Ovary (tissue), 7 donors: ENCODE measurements at regions not wholly inside any gene's neighbourhood (a gene's known extent, or its start where the extent isn't known, plus 50 kb on each side); places are given as distances from the start of the nearest gene placed in this dataset.

Source experiments
- DNase-seq, 5 donors: peaks; one replicate each; pipeline ENCODE4 v3.0.0-alpha.2; 2019 to 2020
- H3K27ac ChIP-seq, 2 donors: fragments of 200-600 bp; one replicate each; pipeline versions ENCODE4 v1.5.1 to v1.8.0; 2019 to 2022
- H3K27me3 ChIP-seq: fragments of 200-600 bp; one replicate; pipeline ENCODE4 v1.8.0; 2022
- H3K36me3 ChIP-seq: fragments of 200-600 bp; sonication (generic); one replicate; pipeline ENCODE4 v1.5.1; 2019
- H3K4me1 ChIP-seq: one replicate; pipeline ENCODE4 v1.8.1; 2013; ENCODE audit warnings: mild to moderate bottlenecking, moderate library complexity; ENCODE audit not compliant: insufficient read depth
- H3K4me3 ChIP-seq: fragments of 200-600 bp; sonication (generic); one replicate; pipeline ENCODE4 v1.5.1; 2017
- H3K9me3 ChIP-seq, 2 donors: fragments of 200-600 bp in 1 of 2; sonication (generic) in 1 of 2; one replicate each; pipeline versions ENCODE4 v1.5.1 to v1.8.1; 2013 to 2019; ENCODE audit warnings: mild to moderate bottlenecking in 1 of 2, moderate library complexity in 1 of 2
- EP300 ChIP-seq: sonication (generic); formaldehyde crosslinking; IDR thresholded peaks from one replicate; pipeline ENCODE4 v1.6.1; 2017; ENCODE audit warnings: antibody characterized with exemption
- POLR2A ChIP-seq: fragments of 450-650 bp; IDR thresholded peaks from one replicate; pipeline ENCODE4 v1.6.1; 2017; ENCODE audit warnings: antibody characterized with exemption, mild to moderate bottlenecking, moderate library complexity
- WGBS, 3 donors: extraction: QIAGEN DNeasy Blood & Tissue Kit in 1 of 3; methylation state at CpG; one replicate each; pipeline versions ENCODE4 v1.1.5 to v1.1.7; 2013 to 2017; 5-methylcytosine and 5-hydroxymethylcytosine counted together
- intact Hi-C, 4 donors: fragments of 100-400 bp; cut with DNase I; formaldehyde crosslinking; loops; one replicate each; pipeline versions ENCODE4 v1.11.0 to v1.15.1; 2022 to 2023
- TF ChIP-seq, protein P1 (sequence below), 3 donors: fragments of 450-650 bp in 2 of 3; fragments of 200-600 bp in 1 of 3; IDR thresholded peaks; one replicate each; pipeline versions ENCODE4 v1.5.1 to v1.8.0; 2016 to 2022; ENCODE audit warnings: antibody characterized with exemption in 3 of 3, mild to moderate bottlenecking in 1 of 3
- donor health status: DM: no; HTN: no; CAD: no; lungs with moderate emphysema.
- donor health status: DM: no; HTN: no; CAD: no.
- donor health status: Bipolar disorder and iron deficiency.
- donor health status: DM: no; HTN: no; CAD: no.
- donor health status: DM: yes; HTN: yes; CAD: no.

DNA sequence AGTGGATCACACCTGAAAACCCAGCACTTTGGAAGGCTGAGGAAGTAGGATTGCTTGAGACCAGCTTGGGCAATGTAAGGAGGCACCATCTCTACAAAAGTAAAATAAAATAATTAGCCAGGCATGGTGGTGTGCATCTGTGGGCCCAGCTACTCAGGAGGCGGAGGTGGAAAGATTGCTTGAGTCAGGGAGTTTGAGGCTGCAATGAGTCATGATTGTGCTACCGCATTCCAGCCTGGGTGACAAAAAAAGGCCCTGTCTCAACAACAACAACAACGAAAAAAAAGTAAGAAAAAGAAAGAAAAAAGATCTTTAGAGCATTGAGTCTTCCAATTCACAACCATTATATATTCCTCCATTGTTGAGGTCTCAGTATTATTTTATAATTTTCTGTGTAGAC, 192.4 kb upstream of the DPH6 start:
- H3K4me3 ChIP-seq = no peak overlapping the region
- H3K27me3 ChIP-seq = no peaks in the 10 kb centered on the region
- intact Hi-C loops = no loop called here
- H3K27ac ChIP-seq = no peak overlapping the region
- H3K4me1 ChIP-seq = no peaks in the 10 kb centered on the region
- no peaks in the 10 kb centered on the region for H3K9me3 ChIP-seq
- no peak for DNase-seq
- H3K36me3 ChIP-seq = no peaks in the 10 kb centered on the region
- WGBS, 3 donors = 94 to 95% (median 95%) methylated on average over 3 of the region's 3 CpGs
- TF ChIP-seq EP300 = no peak
- no peak for TF ChIP-seq POLR2A
- TF ChIP-seq, protein P1, sequence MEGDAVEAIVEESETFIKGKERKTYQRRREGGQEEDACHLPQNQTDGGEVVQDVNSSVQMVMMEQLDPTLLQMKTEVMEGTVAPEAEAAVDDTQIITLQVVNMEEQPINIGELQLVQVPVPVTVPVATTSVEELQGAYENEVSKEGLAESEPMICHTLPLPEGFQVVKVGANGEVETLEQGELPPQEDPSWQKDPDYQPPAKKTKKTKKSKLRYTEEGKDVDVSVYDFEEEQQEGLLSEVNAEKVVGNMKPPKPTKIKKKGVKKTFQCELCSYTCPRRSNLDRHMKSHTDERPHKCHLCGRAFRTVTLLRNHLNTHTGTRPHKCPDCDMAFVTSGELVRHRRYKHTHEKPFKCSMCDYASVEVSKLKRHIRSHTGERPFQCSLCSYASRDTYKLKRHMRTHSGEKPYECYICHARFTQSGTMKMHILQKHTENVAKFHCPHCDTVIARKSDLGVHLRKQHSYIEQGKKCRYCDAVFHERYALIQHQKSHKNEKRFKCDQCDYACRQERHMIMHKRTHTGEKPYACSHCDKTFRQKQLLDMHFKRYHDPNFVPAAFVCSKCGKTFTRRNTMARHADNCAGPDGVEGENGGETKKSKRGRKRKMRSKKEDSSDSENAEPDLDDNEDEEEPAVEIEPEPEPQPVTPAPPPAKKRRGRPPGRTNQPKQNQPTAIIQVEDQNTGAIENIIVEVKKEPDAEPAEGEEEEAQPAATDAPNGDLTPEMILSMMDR (IDR thresholded peaks at IDR 0.05) = no peak

DNA sequence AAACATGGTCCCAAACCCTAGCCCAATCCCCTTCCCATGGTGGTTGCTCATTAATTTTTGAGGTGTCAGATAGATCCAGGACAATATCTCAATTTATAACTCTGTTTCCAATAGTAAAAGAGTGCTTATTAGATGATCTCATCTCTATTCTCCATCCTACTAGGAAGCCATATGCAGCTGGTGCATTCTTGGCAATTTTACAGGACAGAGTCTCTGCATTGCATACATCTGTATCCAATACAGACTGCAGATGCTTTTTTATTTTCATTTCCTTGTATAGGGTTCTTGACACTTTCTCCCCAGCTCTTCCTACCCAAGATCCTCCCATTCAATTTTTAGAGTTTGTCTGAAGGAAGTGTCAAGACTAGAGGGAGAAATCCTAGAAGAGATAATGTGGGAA, 194.8 kb upstream of the DPH6 start:
- no peak overlapping the region for H3K27ac ChIP-seq
- H3K4me3 ChIP-seq = no peak overlapping the region
- intact Hi-C loops = no loop called here
- H3K9me3 ChIP-seq = no peaks in the 10 kb centered on the region
- H3K4me1 ChIP-seq = no peaks in the 10 kb centered on the region
- TF ChIP-seq, protein P1 (IDR thresholded peaks at IDR 0.05) = no peak
- TF ChIP-seq POLR2A (no peak), EP300 (no peak)
- no peaks in the 10 kb centered on the region for H3K36me3 ChIP-seq
- DNase-seq = no peak
- no peaks in the 10 kb centered on the region for H3K27me3 ChIP-seq

DNA sequence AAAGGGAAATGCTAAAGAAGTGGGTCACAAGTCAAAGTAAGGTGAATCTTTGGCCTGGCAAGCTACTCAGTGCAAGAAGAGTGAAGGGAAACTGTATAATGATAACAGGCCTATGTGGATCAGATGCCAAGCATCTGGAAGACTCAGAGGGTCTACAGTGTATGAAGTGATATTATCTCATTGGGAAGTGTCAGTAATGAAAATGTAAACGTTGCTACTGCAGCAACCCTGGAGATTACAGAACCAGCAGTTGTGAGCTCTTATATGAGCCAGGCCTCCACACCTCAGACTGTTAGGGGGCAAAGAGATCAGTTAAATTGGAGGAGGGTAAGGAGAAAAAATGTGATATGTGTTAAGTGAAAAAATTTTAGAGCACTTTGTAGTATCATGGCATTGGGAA, 195.4 kb upstream of the DPH6 start:
- no peak for DNase-seq
- H3K36me3 ChIP-seq = no peaks in the 10 kb centered on the region
- no peak overlapping the region for H3K27ac ChIP-seq
- TF ChIP-seq, protein P1 (IDR thresholded peaks at IDR 0.05) = no peak
- TF ChIP-seq POLR2A (no peak), EP300 (no peak)
- 39 to 56% (median 50%) methylated on average over 1 of the region's 1 CpG for WGBS, 3 donors
- no peaks in the 10 kb centered on the region for H3K9me3 ChIP-seq
- H3K4me3 ChIP-seq = no peak overlapping the region
- H3K27me3 ChIP-seq = no peaks in the 10 kb centered on the region
- intact Hi-C loops = no loop called here
- no peaks in the 10 kb centered on the region for H3K4me1 ChIP-seq

DNA sequence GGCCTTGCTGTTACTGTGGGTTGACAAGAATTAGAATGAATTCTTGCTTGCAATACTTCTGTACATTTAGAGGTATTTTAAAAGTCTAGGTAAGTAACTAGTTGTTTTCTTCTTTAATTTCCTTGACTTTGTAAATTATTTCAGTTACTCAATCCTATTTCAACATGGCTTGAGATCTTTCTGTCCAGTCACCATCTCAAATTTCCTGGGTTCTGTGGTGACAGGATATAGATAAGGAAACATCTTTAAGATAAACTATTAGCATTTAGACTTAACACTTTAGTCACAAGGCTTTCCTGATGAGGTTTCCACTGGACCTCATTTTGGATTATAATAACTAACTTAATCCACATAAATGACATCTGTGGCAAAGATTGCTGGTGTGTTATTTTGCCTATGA, 195.9 kb upstream of the DPH6 start:
- no peak overlapping the region for H3K4me3 ChIP-seq
- no peaks in the 10 kb centered on the region for H3K9me3 ChIP-seq
- no peak for DNase-seq
- no peak for TF ChIP-seq EP300
- no peak for TF ChIP-seq POLR2A
- TF ChIP-seq, protein P1 (IDR thresholded peaks at IDR 0.05) = no peak
- H3K4me1 ChIP-seq = no peaks in the 10 kb centered on the region
- H3K27ac ChIP-seq = no peak overlapping the region
- H3K36me3 ChIP-seq = no peaks in the 10 kb centered on the region
- no peaks in the 10 kb centered on the region for H3K27me3 ChIP-seq
- intact Hi-C loops = no loop called here

DNA sequence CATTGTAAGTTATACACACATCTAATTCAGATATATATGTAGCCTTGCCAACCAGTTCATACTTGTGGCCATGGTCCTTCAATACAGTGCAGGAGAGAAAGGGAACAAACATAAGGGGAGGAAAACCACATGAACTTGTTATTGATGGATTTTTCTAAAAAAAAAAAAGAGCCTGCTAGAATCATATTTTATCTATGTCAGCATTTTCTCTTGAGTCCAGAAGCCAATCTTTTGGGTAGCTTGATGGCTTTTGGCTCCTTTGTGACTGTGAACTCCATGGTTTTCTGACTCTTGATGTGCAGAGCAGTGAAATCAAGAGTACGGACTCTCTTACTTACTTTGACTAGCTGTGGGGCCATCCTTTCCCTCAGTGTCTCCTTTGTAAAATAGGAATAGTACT, 197.4 kb upstream of the DPH6 start:
- H3K9me3 ChIP-seq = no peaks in the 10 kb centered on the region
- no peaks in the 10 kb centered on the region for H3K4me1 ChIP-seq
- no peak overlapping the region for H3K4me3 ChIP-seq
- no peak for TF ChIP-seq EP300
- TF ChIP-seq POLR2A = no peak
- TF ChIP-seq, protein P1 (IDR thresholded peaks at IDR 0.05) = no peak
- DNase-seq = no peak
- WGBS, 3 donors = 94 to 100% (median 96%) methylated on average over 1 of the region's 1 CpG
- H3K36me3 ChIP-seq = no peaks in the 10 kb centered on the region
- intact Hi-C loops = no loop called here
- H3K27ac ChIP-seq = no peak overlapping the region
- H3K27me3 ChIP-seq = no peaks in the 10 kb centered on the region
